GM21825 (cell line): ENCODE measurements at regions not wholly inside any gene's neighbourhood (a gene's known extent, or its start where the extent isn't known, plus 50 kb on each side); places are given as distances from the start of the nearest gene placed in this dataset.

Experiments used
- ATAC-seq: cut with Tn5 transposase; IDR thresholded peaks from one replicate; pipeline ENCODE4 v1.9.1; 2021; ENCODE audit warnings: mild to moderate bottlenecking, moderate library complexity; ENCODE audit not compliant: unreplicated experiment

DNA sequence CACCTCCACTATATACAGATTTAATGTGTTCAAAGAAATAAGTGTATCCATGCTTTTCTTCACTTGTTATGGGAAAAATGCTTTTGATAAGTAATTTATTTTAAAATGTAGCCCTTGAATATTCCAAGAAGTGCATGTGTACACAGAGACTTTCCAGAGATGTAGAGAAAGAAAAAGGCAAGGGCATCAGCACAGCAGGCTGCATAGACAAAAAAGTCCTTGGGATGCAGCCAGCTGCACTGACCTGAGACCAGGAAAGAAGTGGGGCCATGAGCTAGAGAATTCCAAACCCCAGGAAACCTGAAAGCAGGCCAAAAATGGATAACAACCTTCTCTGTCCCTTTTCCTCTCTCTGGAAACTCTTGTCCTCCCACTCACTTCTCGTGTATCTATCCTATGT lies 51.6 kb upstream of the PRDM8 start:
- no peak for ATAC-seq

DNA sequence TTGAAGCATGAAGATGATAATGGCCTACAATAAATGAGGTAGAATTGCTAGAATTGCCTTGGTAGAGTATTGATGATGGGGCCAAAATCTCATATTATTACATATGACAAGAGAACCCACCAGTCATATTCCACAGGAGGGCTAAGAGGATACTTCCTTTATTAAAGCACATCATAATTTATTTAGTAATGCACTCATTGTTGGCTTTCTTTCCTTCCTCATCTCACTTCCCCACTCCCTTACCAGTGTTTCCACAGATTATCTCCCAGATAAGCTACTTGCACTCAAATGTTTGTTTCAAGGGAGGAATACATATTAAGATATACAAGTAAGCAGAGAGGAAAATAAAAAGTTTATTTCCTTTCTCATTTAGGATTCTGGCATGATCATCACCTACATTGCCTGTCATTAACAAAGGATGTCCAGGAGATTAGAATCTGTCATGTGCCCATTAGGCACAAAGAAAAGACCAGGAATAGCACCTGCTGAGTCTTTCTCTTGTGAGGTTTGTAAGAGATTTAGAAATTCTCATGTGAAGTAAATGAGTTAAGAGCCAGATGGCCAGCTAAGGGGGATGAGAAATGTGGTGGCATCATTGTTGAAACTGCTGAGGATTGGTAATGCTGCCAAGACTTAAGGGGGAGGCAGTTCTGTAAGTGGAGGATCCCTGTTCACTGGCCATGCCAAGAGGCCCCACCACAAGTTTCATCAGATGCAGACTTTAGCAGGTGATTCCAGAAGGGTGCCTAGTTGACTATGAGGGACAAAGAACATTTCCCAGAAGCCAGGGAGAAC lies 52.4 kb upstream of the PRDM8 start:
- no peak for ATAC-seq

DNA sequence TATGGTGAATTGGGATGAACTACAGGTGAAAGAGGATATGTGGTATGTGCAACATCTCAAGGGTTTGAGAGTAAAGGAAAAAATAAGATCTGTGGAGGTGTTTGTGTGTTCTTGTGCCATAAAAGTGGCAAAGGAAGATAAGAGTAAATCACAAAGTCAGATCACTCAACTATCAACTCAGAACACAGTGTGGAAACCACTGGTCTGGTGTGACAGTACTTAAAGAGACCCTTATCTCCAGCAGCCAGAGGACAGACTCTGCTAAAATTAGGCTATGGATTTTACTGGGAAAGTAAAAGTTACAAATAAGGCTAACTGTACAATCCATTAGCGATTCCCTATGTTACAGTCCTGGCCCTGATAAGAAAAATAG lies 54.0 kb upstream of the PRDM8 start:
- ATAC-seq, result no peak

DNA sequence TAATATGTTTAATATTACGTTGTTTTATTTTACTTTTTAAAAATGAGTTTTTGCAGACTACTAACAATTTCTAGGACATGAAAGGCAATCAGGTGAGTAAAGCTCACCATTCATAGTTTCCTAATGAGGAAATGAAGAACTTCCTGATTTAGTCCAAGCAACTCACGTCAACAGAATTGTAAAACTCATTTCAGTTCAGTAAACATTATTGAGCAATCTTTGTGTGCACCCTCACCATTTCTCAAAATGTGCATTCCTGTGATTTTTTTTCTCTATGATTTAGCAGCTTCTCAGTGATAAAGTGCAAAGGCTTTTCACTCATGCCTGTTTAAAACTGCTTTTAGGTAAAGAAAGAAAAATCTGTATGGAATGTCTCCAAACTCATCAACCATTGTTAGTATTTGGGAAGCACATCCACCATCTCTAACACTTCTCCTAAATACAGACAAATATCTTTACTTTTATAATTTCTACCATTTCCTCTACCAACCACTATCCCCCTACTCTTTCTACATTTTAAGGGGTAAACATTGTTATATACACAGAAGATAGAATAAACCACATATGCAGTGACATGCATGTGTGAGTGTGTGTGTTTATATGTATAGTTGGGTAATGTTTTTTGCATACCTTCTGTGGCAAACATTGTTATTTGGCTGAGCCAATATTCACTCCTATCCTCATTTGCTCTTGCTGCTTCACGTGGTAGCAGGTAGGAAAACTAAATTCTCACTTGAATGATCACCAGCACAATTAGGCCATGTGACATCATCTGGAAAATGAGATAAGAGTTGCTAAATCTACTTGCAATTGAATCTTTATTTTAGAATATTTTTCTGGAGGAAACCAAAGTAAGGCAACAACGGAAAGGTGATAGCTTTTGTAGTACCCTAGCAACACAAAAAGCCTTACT lies 54.7 kb upstream of the PRDM8 start:
- ATAC-seq, result no peak

DNA sequence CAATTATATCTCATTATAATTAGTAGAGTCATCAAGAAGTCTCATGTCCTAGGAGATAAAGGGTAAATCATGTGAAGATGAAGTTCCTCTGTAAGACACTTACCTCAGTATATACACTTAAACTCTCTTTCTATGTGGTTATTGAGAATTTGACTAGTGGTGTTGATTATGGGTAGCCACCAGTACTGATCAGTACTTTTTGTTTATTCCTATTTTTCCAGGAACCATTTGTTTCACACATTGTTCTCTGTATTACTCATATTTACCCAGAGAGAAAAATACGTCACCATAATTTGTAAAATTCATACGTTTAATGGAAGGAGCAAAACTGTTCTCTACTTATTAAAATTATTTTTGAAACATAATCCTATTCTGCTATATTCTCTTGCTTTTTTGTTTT lies 55.8 kb upstream of the PRDM8 start:
- no peak for ATAC-seq

DNA sequence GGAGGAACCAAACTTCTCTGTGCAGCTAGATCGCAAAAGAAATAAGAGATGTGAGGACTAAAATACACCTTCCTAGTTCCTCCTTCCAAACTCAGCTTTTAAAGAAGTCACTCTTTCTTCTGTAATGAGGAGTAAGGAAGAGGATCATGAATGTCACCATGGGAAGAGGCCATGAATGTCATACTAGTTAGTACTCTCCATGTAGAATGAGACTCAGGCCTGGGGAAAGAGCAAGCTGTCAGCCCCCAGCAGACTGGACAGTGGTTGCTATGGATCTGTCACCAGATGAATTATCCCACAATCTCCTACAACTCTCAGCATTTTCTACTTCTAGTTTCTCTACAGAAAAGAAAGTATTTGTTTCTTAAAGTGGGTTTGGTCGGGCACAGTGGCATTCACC lies 57.1 kb upstream of the PRDM8 start:
- no peak for ATAC-seq

DNA sequence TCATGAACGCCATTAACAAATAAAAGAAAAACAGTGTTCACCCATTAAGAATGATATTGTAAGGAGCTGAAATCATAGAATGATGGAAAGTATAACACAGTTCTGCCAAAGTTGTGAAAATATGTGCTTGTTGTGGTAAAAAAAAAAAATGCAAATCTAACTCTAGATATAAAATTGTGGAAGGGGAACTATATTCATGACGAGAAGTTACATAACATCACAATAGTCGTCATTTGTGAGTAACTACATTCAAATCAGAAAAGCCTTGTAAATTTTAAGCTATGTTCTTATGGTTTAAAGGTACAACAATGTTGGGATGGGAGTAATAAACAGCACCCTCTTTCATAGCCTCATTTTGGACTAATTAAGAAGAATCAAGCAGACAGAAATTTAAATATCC lies 57.6 kb upstream of the PRDM8 start:
- no peak for ATAC-seq

DNA sequence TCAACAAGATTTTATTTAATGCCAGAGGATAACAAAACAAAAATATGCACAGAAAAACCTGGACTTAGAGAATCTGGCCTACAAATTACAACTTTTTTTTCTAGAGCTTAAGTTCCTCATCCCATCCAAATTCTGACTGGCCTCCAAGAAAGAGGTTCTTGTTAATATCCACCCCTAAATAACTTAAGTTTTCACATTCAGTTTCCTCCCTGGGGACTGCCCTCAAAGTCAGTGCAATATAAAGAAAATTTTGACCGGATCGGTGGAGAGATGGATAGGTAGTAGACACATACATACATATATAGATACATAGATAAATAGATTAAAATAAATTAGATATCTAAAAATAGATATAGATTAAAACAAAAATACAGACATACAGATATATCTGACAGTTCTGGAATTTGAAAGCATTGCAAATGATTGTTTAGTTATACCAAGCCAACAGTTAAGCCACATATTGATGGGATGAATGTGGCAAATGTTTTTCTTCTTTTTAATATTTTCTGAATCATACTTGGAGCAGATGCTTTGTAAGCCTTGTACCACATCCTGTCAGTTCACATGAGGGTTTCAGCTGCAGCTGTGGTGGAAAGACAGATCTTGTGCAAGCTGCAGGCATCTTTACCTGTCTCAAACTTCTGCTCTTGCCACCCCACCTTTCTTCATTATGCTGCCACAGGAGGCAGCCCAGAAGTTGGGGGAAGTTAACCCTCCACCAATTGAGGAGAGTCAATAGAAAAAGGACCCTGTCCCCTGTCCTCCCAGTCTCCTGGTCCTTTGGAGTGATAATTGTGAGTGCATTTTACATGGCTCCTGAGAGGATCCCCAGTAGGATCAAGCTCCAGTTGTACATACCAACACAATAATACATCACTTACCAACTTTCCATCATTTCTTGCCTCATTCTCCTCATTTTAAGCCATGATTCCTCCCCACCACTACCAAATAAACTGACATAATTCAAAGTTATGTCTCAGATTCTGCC lies 58.5 kb upstream of the PRDM8 start:
- peak; percentile 98 for ATAC-seq

DNA sequence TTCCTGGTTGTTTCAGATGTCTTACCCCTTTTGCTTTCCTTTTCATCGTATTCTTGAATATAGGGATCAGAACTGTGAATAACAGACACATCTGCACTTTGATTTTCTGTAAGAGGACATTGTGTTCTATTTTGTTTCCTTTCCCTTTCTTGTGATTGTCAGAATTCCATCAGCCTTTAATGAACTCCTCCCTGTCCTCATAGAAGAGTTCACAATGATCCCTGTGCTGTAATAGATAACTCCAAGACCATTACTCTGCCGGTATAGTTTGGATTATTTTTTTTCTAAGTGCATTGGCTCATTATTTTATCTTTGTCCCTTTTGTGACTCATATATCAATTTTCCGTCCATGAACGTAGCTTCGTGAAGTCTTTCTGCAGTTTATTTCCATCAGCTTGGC lies 59.7 kb upstream of the PRDM8 start:
- ATAC-seq, result no peak

DNA sequence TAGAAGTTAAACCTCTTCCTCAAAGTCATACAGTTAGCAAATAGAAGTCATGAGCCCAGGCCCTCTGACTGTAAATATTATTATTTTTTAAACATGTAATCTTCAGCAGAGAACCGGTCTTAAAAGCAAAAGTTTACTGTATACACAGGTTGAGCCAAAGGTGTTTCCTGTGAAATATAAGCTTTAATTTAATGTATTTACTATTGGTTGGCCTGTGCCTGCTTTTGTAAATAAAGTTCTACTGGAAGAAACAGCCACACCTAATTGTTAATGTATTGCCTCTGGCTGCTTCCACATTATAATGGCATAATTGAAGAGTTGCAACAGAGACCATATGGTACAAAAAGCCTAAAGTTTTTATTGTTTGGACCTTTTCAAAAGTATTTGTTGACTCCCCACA lies 61.0 kb upstream of the PRDM8 start:
- ATAC-seq, result no peak

DNA sequence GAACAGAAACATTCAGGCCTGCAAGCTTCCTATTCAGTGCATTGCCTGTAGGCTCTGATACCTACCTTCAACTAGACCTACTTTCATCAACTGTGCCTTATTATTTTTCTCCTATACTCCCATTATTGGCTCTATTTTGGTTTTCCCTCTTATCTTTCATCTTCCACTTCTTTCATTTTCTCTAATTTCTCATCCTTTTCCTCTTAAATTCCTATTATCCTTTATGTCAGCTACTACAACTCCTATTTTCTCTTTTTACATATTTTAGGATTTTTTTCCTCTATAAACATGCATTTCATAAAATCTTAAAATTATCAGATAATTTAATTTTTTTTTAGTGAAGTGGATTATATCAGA lies 61.6 kb upstream of the PRDM8 start:
- no peak for ATAC-seq

DNA sequence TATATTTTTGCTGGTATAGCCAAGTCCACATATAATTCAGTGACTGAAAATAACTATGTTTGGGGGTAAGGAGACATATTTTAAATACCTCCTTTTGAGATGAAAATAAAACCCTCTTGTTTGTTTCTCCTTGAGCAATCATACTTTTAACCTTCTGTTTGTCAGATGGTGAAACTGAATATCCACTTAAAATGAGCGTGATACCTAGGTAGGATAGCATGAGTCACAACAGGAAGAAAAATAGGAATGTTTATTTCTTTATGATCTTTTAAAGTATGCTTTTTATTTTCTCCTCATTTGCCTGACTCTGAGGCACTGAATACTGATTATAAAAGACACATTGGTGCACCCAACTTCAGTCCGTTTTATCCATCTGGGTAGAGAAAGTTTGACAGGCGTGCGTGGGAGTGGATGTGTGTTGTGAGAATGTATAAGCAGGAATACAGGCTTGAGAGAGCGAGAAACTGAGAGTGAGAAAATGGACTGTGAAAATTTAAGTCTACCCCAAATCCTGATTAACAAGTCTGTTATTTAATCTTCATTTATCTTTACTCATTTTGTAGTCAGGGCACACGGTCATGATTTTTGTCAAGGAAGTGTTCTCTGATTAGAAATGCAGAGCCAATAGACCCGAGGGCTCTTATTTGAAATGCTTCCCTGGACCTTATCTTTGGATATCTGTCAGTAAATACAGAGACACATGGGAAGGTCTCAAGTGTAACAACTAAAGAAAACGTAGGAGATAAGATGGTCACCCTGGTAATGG lies 62.1 kb upstream of the ANTXR2 start:
- no peak for ATAC-seq

DNA sequence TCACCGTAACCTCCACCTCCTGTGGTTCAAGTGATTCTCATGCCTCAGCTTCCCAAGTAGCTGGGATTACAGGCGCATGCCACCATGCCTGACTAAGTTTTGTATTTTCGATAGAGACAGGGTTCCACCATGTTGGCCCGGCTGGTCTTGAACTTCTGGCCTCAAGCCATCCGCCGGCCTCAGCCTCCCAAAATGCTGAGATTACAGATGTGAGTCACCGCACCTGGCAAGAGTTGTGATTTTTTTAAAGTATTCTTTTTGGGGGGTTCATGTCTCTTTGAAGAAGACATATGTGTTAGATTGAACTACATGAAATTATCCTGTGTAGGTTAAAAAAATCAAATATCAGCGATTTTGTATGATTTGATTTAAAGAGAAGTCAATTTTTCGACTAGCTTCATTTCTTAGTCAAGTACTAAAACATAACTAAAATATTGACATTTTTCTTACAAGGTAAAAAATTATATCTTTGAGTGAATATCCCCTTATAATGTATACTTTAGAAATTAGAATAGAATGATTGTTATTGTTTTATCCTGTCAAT lies 60.3 kb upstream of the ANTXR2 start:
- no peak for ATAC-seq

DNA sequence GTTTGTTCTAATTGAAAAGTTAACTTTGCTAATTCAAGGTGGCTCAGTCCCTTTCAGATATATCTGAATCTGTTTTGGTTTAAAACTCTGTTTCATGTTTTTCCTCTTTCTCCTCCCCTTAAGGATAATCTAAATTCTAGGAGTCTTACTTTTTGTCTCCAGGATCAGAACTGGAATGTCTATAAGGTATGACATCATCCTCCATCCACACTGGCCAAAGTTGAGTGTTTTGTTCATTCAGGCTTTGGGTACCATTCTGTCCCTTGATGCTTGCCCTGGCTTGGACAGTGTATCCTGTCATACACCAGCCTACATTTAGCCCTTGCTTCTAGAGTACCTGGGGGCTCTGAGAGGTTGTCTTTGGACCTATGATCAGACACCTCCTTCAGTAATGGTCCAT lies 56.8 kb upstream of the ANTXR2 start:
- no peak for ATAC-seq

DNA sequence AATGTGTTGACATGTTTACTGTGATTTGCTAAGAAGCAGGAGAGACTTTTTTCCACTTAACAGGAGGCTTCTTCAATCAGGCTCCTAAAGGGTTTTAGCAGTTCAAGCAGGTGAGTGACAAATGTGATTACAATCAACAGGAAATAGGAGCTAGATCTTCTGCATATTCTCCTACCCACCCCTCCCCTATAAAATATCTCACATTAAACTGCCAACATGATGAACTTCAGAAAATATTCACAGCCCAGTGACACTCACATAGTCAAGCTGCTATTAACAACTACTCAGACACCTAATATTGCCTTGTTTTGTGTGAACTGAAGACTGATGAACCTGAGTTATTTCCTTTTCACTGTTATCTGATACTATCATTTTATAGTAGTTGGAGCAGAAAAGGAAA lies 55.9 kb upstream of the ANTXR2 start:
- no peak for ATAC-seq

DNA sequence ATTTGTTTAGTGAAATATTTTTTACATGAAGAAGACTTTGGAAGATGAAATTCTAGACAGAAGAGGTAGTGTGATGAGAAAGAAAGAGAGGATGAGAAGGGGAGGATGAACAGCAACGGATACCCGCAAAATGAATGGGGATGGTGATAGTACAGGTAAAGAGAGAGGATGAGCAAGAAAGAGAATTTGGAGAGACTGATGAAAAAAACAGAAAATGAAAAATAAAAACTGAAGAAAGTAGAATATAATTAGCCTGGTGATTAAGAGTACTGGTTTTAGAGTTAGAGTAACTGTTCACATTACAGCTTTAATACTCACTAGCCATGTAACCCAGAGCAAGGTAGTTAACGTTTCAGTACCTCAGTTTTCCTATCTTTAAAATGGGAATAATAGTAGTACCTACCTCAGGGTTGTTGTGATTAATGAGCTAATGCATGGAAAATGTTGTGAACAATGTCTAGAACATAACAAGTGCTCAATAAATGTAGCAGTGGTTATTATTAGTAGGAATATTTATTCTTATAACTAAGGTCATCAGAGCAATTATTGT lies 54.9 kb upstream of the ANTXR2 start:
- ATAC-seq, result no peak

DNA sequence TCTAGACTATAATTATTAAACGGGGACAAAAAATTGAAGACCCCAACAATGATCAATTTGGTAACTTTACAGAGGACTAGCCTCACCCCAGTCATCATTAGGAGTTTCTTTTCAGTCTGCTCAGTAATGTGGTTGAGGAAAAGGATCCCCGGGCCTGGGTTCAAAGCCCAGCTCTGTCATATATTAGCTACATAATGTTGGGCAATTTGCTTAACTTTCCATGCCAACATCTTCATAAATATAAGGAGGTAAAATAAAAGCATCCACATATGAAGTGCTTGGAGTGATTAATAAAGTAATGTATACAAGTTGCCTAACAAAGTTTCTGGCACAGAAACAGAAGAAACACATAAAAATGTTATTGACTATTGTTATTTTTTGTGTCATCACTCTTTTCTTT lies 53.4 kb upstream of the ANTXR2 start:
- no peak for ATAC-seq

DNA sequence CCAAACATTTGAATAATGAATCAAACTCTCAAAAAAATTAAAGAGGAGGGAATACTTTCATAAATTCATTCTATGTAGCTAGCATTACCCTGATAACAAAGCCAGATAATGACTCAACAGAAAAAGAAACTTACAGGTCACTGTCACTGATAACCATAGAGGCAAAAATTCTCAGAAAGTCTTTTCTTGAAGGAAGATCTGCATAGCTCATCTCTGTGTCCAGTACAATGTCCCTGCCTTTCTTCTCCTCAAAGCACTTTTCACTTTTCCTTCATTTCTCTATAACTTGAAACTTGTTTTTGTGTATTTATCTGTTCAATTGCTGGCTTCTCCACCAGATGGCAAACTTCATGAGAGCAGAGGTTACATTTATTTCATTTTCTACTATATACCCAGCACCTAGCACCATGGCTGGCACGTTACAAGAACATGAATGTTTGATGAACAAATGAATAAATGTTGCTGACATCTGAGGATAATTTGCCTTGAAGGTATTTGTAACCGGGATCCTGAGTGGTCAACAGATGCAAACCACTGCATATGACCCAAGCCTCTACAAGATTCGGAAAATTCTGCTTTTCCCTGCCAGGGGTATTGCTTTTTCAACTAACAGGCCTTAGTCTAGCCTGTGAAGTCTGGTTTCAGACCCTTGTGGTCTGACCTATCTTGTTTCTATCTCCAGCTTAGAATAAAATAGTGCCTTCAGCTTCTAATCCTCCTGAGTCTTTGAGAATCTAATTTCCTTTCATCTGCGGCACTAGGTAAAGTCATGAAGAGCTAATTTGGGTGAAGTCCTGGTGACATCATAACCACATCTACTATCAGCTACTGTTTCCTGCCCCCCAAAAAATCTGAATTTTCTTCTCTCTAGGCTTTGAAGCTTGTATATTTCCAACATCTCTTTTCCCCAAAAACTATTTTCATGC lies 52.5 kb upstream of the ANTXR2 start:
- peak; percentile 60 for ATAC-seq
